ENCODE measurements at regions not wholly inside any gene's neighbourhood (a gene's known extent, or its start where the extent isn't known, plus 50 kb on each side); places are given as distances from the start of the nearest gene placed in this dataset.

GRCh38 chr13:54077569-54077968 is 1049.0 kb downstream of the OLFM4 start:
- TF ChIP-seq CREB5 (CRISPR knock-in tag; IDR thresholded peaks at IDR 0.05; ENCODE audit: low read depth) (no peak), ARNTL (CRISPR knock-in tag; IDR thresholded peaks at IDR 0.05; ENCODE audit: borderline replicate concordance, low read depth) (no peak), ZFP3 (CRISPR knock-in tag; IDR thresholded peaks at IDR 0.05) (no peak), ZNF70 (CRISPR knock-in tag; IDR thresholded peaks at IDR 0.05) (no peak), ESRRG (CRISPR knock-in tag; IDR thresholded peaks at IDR 0.05) (no peak)
